Peyer's patch (tissue), 4 donors: ENCODE measurements at regions not wholly inside any gene's neighbourhood (a gene's known extent, or its start where the extent isn't known, plus 50 kb on each side); places are given as distances from the start of the nearest gene placed in this dataset.

Source experiments
- CTCF ChIP-seq, 6 experiments: fragments of 450-650 bp in 4 of 6; fragments of 200-600 bp in 2 of 6; sonication (generic) in 1 of 6; IDR thresholded peaks; one replicate each; pipeline ENCODE4 v1.5.1; 2017 to 2019; ENCODE audit warnings: antibody characterized with exemption in 6 of 6, mild to moderate bottlenecking in 3 of 6, moderate library complexity in 1 of 6
- POLR2A ChIP-seq, 2 donors: fragments of 450-650 bp; IDR thresholded peaks; one replicate each; pipeline ENCODE4 v1.5.1; 2017; ENCODE audit warnings: antibody characterized with exemption in 2 of 2, mild to moderate bottlenecking in 2 of 2, moderate library complexity in 2 of 2

DNA sequence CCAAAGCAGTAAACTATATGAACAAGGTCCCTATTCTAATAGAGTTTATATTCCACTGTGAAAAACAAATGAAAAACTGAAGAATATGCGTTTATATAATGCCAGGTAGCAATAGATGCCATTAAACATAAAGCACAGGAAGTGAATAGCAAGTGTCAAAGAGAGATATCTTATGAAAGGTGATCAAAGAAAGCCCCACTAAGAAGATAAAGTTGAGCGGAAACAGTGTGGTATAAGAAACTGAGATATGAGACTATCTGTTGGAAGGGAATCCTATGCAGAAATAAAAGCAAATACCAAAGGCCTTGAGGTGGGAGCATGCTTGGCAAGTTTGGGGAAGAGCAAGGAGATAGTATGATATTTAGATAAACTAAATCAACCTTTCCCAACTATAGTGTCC, 123.1 kb upstream of the FAR2 start:
- TF ChIP-seq CTCF (IDR thresholded peaks at IDR 0.05) = no peak
- no peak for TF ChIP-seq POLR2A (IDR thresholded peaks at IDR 0.05)
